Gastrocnemius medialis (tissue), 4 donors: ENCODE measurements at regions not wholly inside any gene's neighbourhood (a gene's known extent, or its start where the extent isn't known, plus 50 kb on each side); places are given as distances from the start of the nearest gene placed in this dataset.

Experiments
- ATAC-seq, 2 donors: fragments of 150-250 bp; one replicate each; pipeline ENCODE4 v1.9.1; 2016
- DNase-seq, 2 donors: peaks; one replicate each; pipeline ENCODE4 v3.0.0-alpha.2; 2019
- H3K27ac ChIP-seq, 4 donors: fragments of 200-600 bp; sonication (generic); 1 replicate in 1 of 4; 2 replicates in 3 of 4; pipeline ENCODE4 v1.5.1; 2016 to 2018; ENCODE audit warnings: mild to moderate bottlenecking in 2 of 4, moderate library complexity in 1 of 4
- H3K27me3 ChIP-seq, 3 donors: fragments of 200-600 bp; sonication (generic) in 2 of 3; 1 replicate in 1 of 3; 2 replicates in 2 of 3; pipeline versions ENCODE4 v1.5.1 to v1.6.0; 2016 to 2019; ENCODE audit warnings: mild to moderate bottlenecking in 1 of 3, moderate library complexity in 1 of 3
- H3K36me3 ChIP-seq, 2 donors: fragments of 200-600 bp; sonication (generic) in 1 of 2; one replicate each; pipeline ENCODE4 v1.5.1; 2017 to 2018
- H3K4me1 ChIP-seq, 2 donors: fragments of 200-600 bp; sonication (generic) in 1 of 2; one replicate each; pipeline ENCODE4 v1.5.1; 2016 to 2017; ENCODE audit warnings: mild to moderate bottlenecking in 2 of 2
- H3K4me3 ChIP-seq, 4 donors: fragments of 200-600 bp; sonication (generic) in 3 of 4; 1 replicate in 1 of 4; 2 replicates in 3 of 4; pipeline ENCODE4 v1.5.1; 2016 to 2019; ENCODE audit warnings: mild to moderate bottlenecking in 2 of 4
- H3K9me3 ChIP-seq, 3 donors: fragments of 200-600 bp; sonication (generic) in 2 of 3; 1 replicate in 1 of 3; 2 replicates in 2 of 3; pipeline ENCODE4 v1.5.1; 2016 to 2019
- POLR2A ChIP-seq, 2 donors: fragments of 450-650 bp; IDR thresholded peaks; one replicate each; pipeline ENCODE4 v1.6.1; 2017; ENCODE audit warnings: antibody characterized with exemption in 2 of 2, mild to moderate bottlenecking in 2 of 2, moderate library complexity in 2 of 2
- in situ Hi-C, 4 donors: fragments of 200-750 bp; cut with MboI; loops; one replicate each; pipeline versions ENCODE4 v1.15.0 to v1.8.0; 2017; ENCODE audit warnings: low sequenced_read_pairs in 4 of 4
- intact Hi-C: fragments of 100-400 bp; cut with DNase I; formaldehyde crosslinking; loops from one replicate; pipeline ENCODE4 v1.15.1; 2023; ENCODE audit warnings: low total_unique reads
- TF ChIP-seq, protein P1 (sequence below), 5 experiments: fragments of 450-650 bp in 3 of 5; fragments of 200-600 bp in 2 of 5; sonication (generic) in 2 of 5; IDR thresholded peaks in 4 of 5; conservative IDR thresholded peaks in 1 of 5; 1 replicate in 4 of 5; 2 replicates in 1 of 5; pipeline ENCODE4 v1.5.1; 2016 to 2019; ENCODE audit warnings: antibody characterized with exemption in 5 of 5, mild to moderate bottlenecking in 3 of 5, moderate library complexity in 3 of 5

DNA sequence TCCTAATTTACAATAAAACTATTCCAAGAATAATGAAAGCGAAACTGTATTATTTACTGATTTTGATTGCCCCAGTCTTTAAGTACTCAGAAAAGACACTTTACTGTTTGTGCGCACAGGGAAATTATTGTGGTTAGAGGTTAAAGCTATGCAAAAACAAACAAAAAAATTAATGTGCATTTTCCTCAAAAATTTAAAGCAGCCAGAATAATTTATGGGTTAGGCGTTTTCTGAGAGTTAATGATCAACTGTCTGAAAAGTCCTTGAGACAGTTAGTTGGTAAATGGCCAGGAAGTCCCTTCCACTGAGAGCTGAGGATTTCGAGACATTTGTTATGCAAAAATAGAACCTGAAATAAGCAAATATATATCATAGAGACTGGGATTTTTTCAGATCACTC lies 143.3 kb downstream of the IRS1 start:
- TF ChIP-seq, protein P1, sequence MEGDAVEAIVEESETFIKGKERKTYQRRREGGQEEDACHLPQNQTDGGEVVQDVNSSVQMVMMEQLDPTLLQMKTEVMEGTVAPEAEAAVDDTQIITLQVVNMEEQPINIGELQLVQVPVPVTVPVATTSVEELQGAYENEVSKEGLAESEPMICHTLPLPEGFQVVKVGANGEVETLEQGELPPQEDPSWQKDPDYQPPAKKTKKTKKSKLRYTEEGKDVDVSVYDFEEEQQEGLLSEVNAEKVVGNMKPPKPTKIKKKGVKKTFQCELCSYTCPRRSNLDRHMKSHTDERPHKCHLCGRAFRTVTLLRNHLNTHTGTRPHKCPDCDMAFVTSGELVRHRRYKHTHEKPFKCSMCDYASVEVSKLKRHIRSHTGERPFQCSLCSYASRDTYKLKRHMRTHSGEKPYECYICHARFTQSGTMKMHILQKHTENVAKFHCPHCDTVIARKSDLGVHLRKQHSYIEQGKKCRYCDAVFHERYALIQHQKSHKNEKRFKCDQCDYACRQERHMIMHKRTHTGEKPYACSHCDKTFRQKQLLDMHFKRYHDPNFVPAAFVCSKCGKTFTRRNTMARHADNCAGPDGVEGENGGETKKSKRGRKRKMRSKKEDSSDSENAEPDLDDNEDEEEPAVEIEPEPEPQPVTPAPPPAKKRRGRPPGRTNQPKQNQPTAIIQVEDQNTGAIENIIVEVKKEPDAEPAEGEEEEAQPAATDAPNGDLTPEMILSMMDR (IDR thresholded peaks at IDR 0.05 in 4 of 5, conservative IDR thresholded peaks at IDR 0.05 in 1 of 5): no peak
- TF ChIP-seq POLR2A (IDR thresholded peaks at IDR 0.05): no peak
- Histone ChIP-seq H3K4me1 (peaks cover 26 to 51% of the 10 kb centered on the region in 2 donors), H3K9me3 (no peaks in the 10 kb centered on the region), H3K27ac (no peak overlapping the region), H3K4me3 (no peak overlapping the region), H3K36me3 (no peaks in the 10 kb centered on the region), H3K27me3 (no peaks in the 10 kb centered on the region)
- no peak for DNase-seq
- intact Hi-C loops: loop anchor here (10.0 kb wide), 1 partner anchor 502 kb away; no protein-coding TSS in a partner anchor
- in situ Hi-C loops: loop anchor here in 1 of 4 donors (25.0 kb wide), 1 partner anchor 131 kb away; the partner anchor contains the start of gene IRS1
- ATAC-seq: no peak

DNA sequence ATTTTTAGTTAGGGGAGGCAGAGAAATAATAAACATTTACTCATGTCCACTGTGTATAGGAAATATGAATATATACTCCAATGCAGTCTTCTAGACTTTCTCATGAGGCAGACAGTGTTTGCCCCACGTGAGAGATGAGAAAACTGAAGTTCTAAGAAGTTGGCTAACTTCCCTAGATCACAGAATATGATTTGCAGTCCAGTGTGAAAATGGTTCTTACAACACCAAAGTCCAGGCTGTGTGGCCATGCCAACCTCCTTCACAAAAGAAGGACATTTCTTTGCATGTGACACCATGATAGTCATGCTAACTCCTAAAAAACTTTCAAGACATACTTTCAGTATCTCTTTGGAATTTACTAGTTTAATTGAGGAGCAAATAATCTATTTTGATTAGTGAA lies 143.7 kb downstream of the IRS1 start:
- TF ChIP-seq, protein P1 (IDR thresholded peaks at IDR 0.05 in 4 of 5, conservative IDR thresholded peaks at IDR 0.05 in 1 of 5): no peak
- no peak for TF ChIP-seq POLR2A (IDR thresholded peaks at IDR 0.05)
- Histone ChIP-seq H3K4me3 (no peak overlapping the region), H3K36me3 (no peaks in the 10 kb centered on the region), H3K4me1 (peaks cover 25 to 50% of the 10 kb centered on the region in 2 donors), H3K9me3 (no peaks in the 10 kb centered on the region), H3K27me3 (no peaks in the 10 kb centered on the region), H3K27ac (no peak overlapping the region)
- in situ Hi-C loops (loop anchor here in 1 of 4 donors (25.0 kb wide), 1 partner anchor 131 kb away; the partner anchor contains the start of gene IRS1), intact Hi-C loops (loop anchor here (10.0 kb wide), 1 partner anchor 501 kb away; no protein-coding TSS in a partner anchor)
- no peak for DNase-seq
- ATAC-seq: no peak

DNA sequence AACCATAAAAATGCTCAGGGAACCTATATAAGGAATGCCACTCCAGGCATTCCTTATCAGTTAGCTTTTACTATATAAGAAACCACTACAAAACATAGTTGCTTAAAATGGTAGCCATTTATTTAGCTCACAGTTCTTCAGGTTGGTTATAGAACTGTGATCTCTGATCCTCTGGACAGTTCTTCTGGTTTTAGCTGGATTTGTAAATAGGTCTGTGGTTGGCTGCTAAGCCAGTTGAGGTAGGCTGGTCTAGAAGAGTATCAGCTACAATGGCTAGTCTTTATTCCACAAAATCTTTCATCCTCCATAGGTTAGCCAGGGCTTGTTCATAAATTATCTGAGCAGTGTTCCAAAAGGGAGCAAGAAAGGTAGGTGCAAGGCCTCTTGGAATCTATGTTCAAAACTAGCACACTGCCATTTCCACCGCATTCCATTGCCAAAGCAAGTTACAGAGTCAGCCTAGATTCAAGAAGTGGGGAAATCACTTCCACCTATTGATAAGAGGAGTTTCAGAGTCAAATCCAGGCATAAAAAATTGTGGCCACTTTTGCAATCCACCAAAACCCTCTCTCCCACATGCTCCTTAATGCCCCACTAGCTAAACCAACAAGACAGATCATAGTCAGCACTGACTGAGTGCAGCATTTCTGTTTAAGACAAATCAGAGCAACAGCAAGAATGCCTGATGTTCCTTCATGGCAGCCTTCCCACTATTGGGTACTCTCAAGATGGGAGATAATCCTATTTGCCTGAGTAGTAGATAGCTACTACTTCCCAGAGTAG lies 146.4 kb downstream of the IRS1 start:
- Histone ChIP-seq H3K4me1 (peaks cover 18 to 39% of the 10 kb centered on the region in 2 donors), H3K27me3 (no peaks in the 10 kb centered on the region), H3K36me3 (no peaks in the 10 kb centered on the region), H3K4me3 (no peak overlapping the region), H3K9me3 (no peaks in the 10 kb centered on the region), H3K27ac (no peak overlapping the region)
- TF ChIP-seq POLR2A (IDR thresholded peaks at IDR 0.05): no peak
- TF ChIP-seq, protein P1 (IDR thresholded peaks at IDR 0.05 in 4 of 5, conservative IDR thresholded peaks at IDR 0.05 in 1 of 5): no peak
- ATAC-seq: no peak
- DNase-seq: no peak
- in situ Hi-C loops: loop anchor here in 1 of 4 donors (25.0 kb wide), 1 partner anchor 134 kb away; the partner anchor contains the start of gene IRS1
- intact Hi-C loops: loop anchor here (10.0 kb wide), 1 partner anchor 498 kb away; no protein-coding TSS in a partner anchor

DNA sequence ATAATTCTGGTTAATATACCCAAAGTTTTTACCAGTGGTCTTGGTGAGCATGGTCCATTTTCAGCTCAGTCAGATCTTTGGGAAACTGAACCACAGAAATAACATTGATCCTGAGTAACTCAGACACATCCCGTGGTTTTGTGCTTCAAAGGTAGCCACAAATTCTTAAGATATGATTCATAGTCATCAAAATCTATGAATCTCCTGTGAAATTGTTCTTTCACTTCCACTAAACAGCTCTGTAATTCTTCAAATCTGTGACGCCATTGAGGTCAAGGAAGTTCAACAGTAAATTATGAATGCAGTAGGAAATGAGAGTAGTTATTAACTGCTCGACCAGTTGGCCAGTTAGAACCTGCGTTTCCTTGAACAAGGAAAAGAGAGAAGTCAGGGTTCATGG lies 147.3 kb downstream of the IRS1 start:
- no peaks in the 10 kb centered on the region for H3K9me3 ChIP-seq
- no peak for TF ChIP-seq POLR2A (IDR thresholded peaks at IDR 0.05)
- TF ChIP-seq, protein P1 (IDR thresholded peaks at IDR 0.05 in 4 of 5, conservative IDR thresholded peaks at IDR 0.05 in 1 of 5): no peak
- no peak for ATAC-seq
- H3K27me3 ChIP-seq: no peaks in the 10 kb centered on the region
- H3K4me1 ChIP-seq: peaks cover 16 to 38% of the 10 kb centered on the region in 2 donors
- in situ Hi-C loops: loop anchor here in 1 of 4 donors (25.0 kb wide), 1 partner anchor 135 kb away; the partner anchor contains the start of gene IRS1
- no peaks in the 10 kb centered on the region for H3K36me3 ChIP-seq
- no peak overlapping the region for H3K4me3 ChIP-seq
- H3K27ac ChIP-seq: no peak overlapping the region
- intact Hi-C loops: loop anchor here (10.0 kb wide), 1 partner anchor 498 kb away; no protein-coding TSS in a partner anchor
- DNase-seq: no peak
